GM12875 (cell line): ENCODE measurements at regions not wholly inside any gene's neighbourhood (a gene's known extent, or its start where the extent isn't known, plus 50 kb on each side); places are given as distances from the start of the nearest gene placed in this dataset.

Experiments
- H3K4me3 ChIP-seq: one replicate; pipeline ENCODE4 v1.5.1; 2011; ENCODE audit warnings: low read depth, low read length, control low read depth
- CTCF ChIP-seq: IDR thresholded peaks from 2 replicates; pipeline ENCODE4 v1.5.1; 2011; ENCODE audit warnings: low read depth, mild to moderate bottlenecking, control low read depth, inconsistent platforms, low read length, moderate library complexity, borderline replicate concordance; ENCODE audit not compliant: insufficient read depth

DNA sequence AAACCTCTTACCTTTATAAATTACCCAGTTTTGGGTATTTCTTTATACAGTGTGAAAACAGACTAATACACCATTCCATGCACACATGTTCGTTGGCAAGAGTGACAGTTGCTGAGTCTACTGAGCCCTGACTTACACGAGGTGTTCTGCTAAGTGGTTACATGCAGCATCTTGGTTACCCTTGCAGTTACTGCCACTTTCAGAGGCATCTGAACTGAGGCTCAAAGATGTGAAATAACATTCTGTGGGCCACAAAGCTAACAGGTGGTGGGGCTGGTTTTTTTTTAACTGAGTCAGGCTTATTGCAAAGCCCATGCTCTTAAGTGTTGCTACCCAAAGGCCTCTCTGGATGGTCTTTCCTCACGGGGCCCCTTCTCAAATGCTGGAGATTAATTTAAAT is 54.4 kb upstream of the GTSF1L start:
- no peak overlapping the region for H3K4me3 ChIP-seq
- no peak for TF ChIP-seq CTCF

GRCh38 chr20:43778375-43778774 is 51.6 kb upstream of the GTSF1L start:
- no peak overlapping the region for H3K4me3 ChIP-seq
- TF ChIP-seq CTCF = no peak

GRCh38 chr20:43776691-43777090 is 49.9 kb upstream of the GTSF1L start:
- TF ChIP-seq CTCF = no peak

More at GRCh38 chr20:43776691-43777090, 49.9 kb upstream of the GTSF1L start:
- no peak overlapping the region for H3K4me3 ChIP-seq
